Fibroblast of upper back skin (primary cell): ENCODE measurements at regions not wholly inside any gene's neighbourhood (a gene's known extent, or its start where the extent isn't known, plus 50 kb on each side); places are given as distances from the start of the nearest gene placed in this dataset.

Source experiments
- DNase-seq: peaks from one replicate; pipeline ENCODE4 v3.0.0-alpha.2; 2013

- no peak for DNase-seq
Observed at GRCh38 chr5:155303120-155303519, 289.6 kb downstream of the KIF4B start.

- DNase-seq: no peak
Observed at GRCh38 chr5:155307229-155307628, 293.7 kb downstream of the KIF4B start.

GRCh38 chr5:155308289-155308688, 294.7 kb downstream of the KIF4B start:
- no peak for DNase-seq

- no peak for DNase-seq
Observed at GRCh38 chr5:155309021-155309746, 295.6 kb downstream of the KIF4B start.

- no peak for DNase-seq
Observed at GRCh38 chr5:155311721-155312120, 298.2 kb downstream of the KIF4B start.

GRCh38 chr5:155313518-155313917, 300.0 kb downstream of the KIF4B start:
- DNase-seq: no peak

- DNase-seq: no peak
Observed at GRCh38 chr5:155316070-155316714, 302.6 kb downstream of the KIF4B start.

GRCh38 chr5:155332618-155333017, 319.1 kb downstream of the KIF4B start:
- DNase-seq: no peak

GRCh38 chr5:155342956-155343355, 329.4 kb downstream of the KIF4B start:
- DNase-seq: no peak

- no peak for DNase-seq
Observed at GRCh38 chr5:155343468-155343867, 329.9 kb downstream of the KIF4B start.

GRCh38 chr5:155353231-155353630, 339.7 kb downstream of the KIF4B start:
- no peak for DNase-seq

- no peak for DNase-seq
Observed at GRCh38 chr5:155366096-155366495, 352.5 kb downstream of the KIF4B start.

- no peak for DNase-seq
Observed at GRCh38 chr5:155367841-155368240, 354.3 kb downstream of the KIF4B start.

GRCh38 chr5:155368490-155368889, 354.9 kb downstream of the KIF4B start:
- DNase-seq: no peak

- DNase-seq: no peak
Observed at GRCh38 chr5:155380480-155380879, 366.9 kb downstream of the KIF4B start.

- DNase-seq: no peak
Observed at GRCh38 chr5:155381654-155382053, 368.1 kb downstream of the KIF4B start.

- DNase-seq: no peak
Observed at GRCh38 chr5:155389498-155389897, 375.9 kb downstream of the KIF4B start.

GRCh38 chr5:155394727-155395126, 381.2 kb downstream of the KIF4B start:
- DNase-seq: no peak

GRCh38 chr5:155402927-155403640, 389.5 kb downstream of the KIF4B start:
- DNase-seq: no peak

- DNase-seq: no peak
Observed at GRCh38 chr5:155406815-155407214, 393.3 kb downstream of the KIF4B start.

- DNase-seq: no peak
Observed at GRCh38 chr5:155408465-155408864, 394.9 kb downstream of the KIF4B start.

- no peak for DNase-seq
Observed at GRCh38 chr5:155416765-155417164, 403.2 kb downstream of the KIF4B start.

GRCh38 chr5:155418960-155419579, 405.5 kb downstream of the KIF4B start:
- DNase-seq: no peak

GRCh38 chr5:155430192-155430591, 416.6 kb downstream of the KIF4B start:
- DNase-seq: no peak
